SU-DHL-6 (cell line): ENCODE measurements at regions not wholly inside any gene's neighbourhood (a gene's known extent, or its start where the extent isn't known, plus 50 kb on each side); places are given as distances from the start of the nearest gene placed in this dataset.

ENCODE experiments used
- EZH2phosphoT487 ChIP-seq: fragments of 200-600 bp; sonication (generic), shearing (Covaris generic); conservative IDR thresholded peaks from 2 replicates; pipeline ENCODE4 v1.6.1; 2018; ENCODE audit warnings: mild to moderate bottlenecking, antibody characterized with exemption, low read length, moderate library complexity, mixed read lengths
- TF ChIP-seq, protein P1 (sequence below): fragments of 200-600 bp; sonication (generic); IDR thresholded peaks from one replicate; pipeline ENCODE4 v1.5.1; 2017; ENCODE audit warnings: antibody characterized with exemption, mild to moderate bottlenecking, low read length, moderate library complexity; ENCODE audit not compliant: insufficient read depth, poor library complexity, severe bottlenecking

DNA sequence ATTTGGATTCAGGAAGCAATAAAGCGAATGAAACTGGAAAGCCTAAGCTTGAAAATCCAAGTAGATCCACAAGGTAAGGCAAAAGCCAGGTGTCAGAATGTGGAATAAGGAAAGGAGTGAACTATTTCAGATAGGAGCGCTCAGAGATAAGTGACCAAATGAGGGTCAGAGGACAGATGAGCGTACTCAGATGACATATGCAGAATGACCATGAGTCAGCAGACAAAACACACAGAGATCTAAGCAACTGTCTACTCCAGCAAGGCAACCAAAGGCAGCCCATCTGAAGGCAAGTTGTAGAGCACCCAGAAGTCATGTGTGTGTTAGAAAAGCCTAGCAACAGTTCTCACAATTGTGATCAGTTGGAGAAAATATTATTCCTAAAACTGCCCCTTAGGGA is 548.4 kb upstream of the FSHR start:
- TF ChIP-seq, protein P1, sequence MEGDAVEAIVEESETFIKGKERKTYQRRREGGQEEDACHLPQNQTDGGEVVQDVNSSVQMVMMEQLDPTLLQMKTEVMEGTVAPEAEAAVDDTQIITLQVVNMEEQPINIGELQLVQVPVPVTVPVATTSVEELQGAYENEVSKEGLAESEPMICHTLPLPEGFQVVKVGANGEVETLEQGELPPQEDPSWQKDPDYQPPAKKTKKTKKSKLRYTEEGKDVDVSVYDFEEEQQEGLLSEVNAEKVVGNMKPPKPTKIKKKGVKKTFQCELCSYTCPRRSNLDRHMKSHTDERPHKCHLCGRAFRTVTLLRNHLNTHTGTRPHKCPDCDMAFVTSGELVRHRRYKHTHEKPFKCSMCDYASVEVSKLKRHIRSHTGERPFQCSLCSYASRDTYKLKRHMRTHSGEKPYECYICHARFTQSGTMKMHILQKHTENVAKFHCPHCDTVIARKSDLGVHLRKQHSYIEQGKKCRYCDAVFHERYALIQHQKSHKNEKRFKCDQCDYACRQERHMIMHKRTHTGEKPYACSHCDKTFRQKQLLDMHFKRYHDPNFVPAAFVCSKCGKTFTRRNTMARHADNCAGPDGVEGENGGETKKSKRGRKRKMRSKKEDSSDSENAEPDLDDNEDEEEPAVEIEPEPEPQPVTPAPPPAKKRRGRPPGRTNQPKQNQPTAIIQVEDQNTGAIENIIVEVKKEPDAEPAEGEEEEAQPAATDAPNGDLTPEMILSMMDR: no peak
- no peak for TF ChIP-seq EZH2phosphoT487
